Skeletal muscle cell (primary cell): ENCODE measurements at regions not wholly inside any gene's neighbourhood (a gene's known extent, or its start where the extent isn't known, plus 50 kb on each side); places are given as distances from the start of the nearest gene placed in this dataset.
"Not testable (repeated sequence)": the region's sequence is repeated elsewhere in the genome, so short reads cannot be mapped to it uniquely, and the experiment has no call there.

ENCODE experiments used
- DNase-seq: peaks from one replicate; pipeline ENCODE4 v3.0.0-alpha.2; 2010; ENCODE audit warnings: low read depth
- H3K4me3 ChIP-seq: 2 replicates; pipeline ENCODE4 v1.5.1; 2011; ENCODE audit warnings: low read depth, mild to moderate bottlenecking, control low read depth, low read length, moderate library complexity

DNA sequence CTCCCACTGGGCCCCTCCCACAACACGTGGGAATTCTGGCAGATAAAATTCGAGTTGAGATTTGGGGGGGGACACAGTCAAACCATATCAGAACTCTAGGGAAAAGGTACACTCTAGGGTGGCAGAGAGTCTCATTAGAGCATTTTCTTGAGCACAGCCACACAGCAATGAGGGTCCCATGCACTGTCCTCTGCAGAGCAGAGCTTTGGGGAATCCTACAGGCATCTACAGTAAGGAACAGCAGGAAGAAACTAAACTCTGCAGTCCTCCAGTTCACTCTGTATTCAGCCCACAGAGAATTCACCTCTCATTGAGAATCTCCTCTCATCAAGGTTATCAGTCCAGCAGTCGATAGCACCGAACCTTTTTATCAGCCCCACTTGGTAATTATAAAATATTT lies 438.6 kb upstream of the NOX3 start:
- DNase-seq = no peak
- no peak overlapping the region for H3K4me3 ChIP-seq

DNA sequence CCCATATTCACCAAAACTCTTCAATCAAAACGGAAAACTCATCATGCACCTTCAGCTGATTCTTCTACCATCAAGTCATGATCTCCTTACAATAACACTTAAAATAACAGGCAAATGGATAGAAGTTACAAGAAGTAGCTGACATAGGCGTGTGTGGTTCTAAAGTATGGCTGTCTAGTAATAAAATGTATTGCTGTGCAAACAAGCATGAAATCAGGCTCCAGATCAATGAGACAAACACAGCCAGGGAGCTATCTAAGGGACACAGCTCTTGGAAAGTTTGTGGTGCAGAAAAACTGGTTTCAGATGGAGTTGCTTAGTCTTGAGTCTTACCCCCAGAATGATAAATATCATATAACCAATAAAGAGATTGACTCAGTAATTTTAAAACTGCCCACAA lies 434.8 kb upstream of the NOX3 start:
- no peak for DNase-seq
- H3K4me3 ChIP-seq = no peak overlapping the region

DNA sequence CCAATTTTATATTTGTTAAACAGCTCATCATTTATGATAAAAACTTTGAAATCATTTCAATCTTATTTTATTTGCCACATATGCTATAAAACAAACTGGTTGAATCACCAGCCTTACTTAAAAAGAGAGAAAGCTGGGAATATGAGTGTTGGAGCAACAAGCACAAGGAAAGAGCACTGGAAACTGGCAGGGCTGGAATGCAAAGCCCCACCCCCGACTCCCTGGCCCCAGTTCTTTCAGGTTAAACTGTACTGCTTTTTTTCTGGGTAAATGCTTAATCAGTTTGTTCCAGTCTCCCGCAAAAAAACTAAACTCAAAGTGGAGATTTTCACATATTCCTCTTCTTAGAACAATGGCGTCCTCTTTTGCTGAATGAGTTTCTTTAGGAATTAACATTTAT lies 433.8 kb upstream of the NOX3 start:
- H3K4me3 ChIP-seq = no peak overlapping the region
- DNase-seq = no peak

DNA sequence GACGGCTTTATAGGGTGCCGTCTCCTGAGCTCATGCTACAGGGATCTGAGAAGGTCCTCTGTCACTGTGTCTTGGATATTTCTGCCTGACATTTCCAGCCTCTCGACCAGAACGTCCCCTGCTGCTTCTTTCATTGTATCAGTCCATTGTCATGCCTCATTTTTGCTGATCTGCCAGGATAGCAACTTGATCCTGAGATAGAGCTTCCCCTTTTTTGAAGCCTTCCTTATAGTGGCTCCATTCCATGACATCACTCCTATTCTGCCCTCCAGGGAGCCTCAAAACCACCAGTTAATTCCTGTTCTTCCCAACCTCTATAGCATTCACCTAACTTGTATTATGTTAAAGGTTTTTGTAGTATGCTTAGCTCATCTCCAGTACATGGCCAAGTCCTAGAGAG lies 431.8 kb upstream of the NOX3 start:
- DNase-seq = no peak
- H3K4me3 ChIP-seq = no peak overlapping the region

DNA sequence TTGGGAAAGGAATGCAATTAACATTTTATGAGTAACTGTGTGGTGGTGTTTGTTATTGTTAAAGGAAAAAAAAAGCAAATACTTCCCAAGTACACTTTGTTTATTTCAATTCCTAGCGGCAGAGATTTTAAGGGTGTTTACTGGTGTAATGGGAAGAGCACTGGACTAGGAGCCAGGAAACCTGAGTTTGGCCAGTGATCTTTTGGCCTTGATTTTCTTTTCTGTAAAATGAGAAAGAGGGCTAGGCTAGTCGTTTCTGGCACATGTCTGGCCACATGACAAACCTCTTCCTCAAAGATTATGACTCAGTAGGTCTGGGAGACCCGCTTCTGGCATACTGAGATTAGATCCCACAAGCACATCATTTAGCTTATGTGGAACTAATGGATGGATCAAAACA lies 428.1 kb upstream of the NOX3 start:
- no peak for DNase-seq
- H3K4me3 ChIP-seq = no peak overlapping the region

DNA sequence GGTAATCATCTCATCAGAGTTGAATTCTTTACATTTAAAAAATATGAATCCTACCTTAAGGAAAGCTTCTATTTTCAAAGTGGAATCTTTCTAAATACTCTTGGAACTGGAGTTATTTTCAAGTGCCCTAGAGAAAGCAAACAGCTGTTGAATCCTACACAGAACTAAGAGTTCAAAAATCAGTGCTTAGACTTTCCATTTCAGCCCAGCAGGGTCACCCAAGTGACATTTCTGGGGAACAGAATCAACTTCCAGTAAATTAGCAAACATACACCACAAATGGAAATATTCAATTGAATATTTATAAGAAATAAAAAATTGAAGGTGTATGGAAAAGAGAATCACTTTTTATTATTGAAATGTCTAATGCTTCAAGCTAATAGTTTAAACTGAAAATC lies 427.7 kb upstream of the NOX3 start:
- DNase-seq = no peak

DNA sequence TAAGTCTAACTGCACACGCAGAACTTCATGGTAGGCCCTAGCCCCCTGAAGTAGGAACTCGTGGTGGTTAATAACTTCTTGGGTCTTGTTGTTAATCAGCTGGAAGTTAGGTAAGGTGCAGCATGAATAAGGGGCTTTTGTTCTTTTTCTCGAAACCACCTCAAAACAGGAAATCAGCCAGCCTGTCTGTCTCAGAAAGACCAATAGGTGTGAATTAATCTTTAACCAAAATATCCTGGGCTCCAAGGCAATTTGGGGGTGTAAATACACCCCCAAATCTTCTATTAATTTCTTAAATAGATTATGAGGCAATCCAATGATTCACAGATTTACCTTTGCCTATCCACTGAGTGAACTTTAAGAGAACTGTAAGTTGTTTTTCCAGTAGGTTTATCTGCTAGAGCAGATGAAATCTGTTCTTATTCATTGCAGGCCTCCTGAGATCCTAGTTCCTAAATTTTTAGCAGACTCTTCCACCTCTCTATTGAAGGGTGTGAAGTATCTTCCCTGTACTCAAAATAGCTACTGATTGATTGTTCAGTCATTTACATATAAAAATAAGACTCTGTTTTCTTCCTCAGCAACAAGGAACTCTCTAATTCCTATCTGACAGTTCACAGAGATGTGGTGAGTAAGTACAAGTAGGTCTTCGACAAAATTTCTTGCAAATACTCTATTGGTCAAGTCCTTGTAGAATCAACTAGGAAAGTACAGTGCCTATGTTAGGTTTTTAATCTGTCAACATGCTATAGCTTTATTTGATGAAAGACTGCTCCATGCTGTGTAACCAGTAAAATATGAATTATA lies 427.1 kb upstream of the NOX3 start:
- H3K4me3 ChIP-seq = no peak overlapping the region
- DNase-seq = peak; percentile 7

More for the DNA sequence above, 427.7 kb upstream of the NOX3 start:
- no peak overlapping the region for H3K4me3 ChIP-seq

DNA sequence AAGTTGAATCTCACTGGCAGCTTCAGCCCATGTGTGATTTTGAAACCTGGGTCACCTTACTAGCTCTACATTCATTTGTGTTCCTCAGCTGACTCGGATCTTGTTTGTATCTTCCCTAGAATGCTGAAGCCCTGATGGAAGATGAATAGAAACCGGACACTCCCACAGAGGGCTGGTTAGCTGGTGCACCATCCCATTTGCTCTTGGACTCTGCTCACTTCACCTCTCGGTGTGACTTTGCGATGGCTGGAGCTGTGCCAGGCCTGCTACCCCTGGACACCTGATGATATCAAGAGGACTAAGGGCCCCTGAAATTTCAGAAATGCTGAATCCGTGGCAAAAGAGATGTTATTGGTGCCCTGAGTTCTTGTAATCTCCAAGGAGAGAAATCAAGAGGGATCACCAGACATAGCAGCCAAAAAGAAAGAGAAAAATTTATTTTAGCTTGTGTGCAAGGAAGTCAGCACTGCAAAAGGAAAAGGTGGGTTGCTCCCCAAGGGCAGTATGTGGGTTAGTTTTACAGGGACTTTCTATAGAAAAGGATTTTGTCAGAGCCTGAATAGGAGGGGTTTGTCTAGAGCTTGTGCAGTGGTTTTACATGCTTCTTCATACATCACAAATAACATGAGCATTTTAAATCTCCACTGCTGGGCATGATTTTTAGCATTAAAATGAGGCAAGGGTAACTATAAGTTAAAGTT lies 426.3 kb upstream of the NOX3 start:
- H3K4me3 ChIP-seq = no peak overlapping the region
- no peak for DNase-seq

DNA sequence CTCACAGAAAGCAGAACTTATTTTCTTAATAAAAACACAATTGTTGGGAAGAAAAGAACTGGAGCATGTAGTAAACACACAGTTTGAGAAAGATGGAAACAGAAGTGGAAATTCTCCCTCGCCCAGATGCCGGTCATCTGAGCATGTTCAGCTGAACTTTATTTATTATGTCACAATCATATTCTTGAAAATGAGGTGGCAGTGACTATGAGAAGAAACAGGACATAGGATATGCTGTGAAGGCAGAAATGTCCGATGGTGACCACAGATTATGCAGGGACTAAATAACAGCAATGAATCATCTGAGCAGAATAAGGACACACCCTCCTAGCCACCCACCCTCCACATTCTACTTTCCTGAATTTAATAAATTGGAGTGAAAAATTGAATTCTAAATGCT lies 425.3 kb upstream of the NOX3 start:
- DNase-seq = no peak

DNA sequence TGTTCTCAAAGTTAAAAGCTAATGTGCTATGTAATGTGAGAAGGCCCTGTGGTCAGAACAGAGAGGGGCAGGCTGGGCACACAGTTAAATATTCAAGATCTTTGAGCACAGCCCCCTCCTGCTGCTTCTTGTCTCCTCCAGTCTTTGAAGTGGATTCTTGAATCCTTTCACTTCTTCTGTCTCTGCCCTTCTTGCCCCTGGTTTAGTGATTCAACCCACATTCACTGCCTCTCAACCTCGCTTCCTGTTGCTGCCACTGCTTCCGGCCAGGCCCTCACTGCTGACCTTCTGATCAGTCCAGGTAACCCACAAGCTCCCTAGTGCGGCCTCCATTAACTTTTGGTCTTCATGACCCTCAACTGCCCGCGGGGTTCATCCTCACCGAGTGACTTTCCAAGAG lies 417.3 kb upstream of the NOX3 start:
- no peak overlapping the region for H3K4me3 ChIP-seq
- no peak for DNase-seq

More for the DNA sequence above, 425.3 kb upstream of the NOX3 start:
- H3K4me3 ChIP-seq = no peak overlapping the region

DNA sequence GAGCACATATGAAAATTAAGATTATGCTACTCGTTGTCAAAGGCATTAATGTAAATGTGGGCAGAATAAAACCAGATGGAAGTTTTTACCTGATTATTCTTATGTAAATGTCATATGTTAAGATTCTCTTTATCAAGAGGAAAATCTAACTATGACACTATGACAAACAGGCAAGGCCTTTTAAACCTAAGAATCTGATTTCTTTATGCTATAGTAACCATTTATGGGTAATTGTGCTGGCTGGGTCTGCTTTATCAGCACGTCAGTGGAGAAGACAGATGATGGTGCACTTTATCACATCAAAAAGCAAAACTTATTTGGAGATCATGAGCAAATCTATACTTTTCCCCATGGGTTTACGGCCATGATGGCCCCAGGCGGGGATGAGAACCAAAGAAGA lies 412.0 kb upstream of the NOX3 start:
- no peak for DNase-seq
- H3K4me3 ChIP-seq = no peak overlapping the region

DNA sequence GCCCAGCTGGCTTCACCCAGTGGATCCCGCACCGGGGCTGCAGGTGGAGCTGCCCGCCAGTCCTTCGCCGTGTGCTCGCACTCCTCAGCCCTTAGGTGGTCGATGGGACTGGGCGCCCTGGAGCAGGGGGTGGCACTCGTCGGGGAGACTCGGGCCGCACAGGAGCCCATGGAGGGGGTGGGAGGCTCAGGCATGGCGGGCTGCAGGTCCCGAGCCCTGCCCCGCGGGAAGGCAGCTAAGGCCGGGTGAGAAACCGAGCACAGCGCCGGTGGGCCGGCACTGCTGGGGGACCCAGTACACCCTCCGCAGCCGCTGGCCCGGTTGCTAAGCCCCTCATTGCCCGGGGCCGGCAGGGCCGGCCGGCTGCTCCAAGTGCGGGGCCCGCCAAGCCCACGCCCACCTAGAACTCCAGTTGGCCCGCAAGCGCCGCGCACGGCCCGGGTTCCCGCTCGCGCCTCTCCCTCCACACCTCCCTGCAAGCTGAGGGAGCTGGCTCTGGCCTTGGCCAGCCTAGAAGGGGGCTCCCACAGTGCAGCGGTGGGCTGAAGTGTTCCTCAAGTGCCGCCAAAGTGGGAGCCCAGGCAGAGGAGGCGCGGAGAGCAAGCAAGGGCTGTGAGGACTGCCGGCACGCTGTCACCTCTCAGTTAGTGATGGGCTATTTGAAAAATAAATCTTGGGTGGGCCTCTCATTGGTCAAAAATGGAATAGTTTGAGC lies 411.2 kb upstream of the NOX3 start:
- H3K4me3 ChIP-seq, DNase-seq: not testable (repeated sequence)

DNA sequence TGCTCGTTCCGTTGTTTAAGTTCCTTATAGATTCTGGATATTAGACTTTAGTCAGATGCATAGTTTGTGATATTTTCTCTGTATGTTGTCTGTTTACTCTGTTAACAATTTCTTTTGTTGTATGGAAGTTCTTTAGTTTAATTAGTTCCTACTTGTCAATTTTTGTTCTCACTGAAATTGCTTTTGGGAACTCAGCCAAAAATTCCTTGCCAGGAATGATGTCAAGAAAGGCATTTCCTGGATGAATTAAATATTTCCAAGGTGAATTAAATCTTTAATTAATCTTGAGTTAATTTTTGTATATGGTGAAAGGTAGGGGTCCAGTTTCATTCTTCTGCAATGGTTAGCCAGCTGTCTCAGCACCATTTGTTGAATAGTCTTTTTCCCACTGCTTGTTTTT lies 406.2 kb upstream of the NOX3 start:
- no peak for DNase-seq

DNA sequence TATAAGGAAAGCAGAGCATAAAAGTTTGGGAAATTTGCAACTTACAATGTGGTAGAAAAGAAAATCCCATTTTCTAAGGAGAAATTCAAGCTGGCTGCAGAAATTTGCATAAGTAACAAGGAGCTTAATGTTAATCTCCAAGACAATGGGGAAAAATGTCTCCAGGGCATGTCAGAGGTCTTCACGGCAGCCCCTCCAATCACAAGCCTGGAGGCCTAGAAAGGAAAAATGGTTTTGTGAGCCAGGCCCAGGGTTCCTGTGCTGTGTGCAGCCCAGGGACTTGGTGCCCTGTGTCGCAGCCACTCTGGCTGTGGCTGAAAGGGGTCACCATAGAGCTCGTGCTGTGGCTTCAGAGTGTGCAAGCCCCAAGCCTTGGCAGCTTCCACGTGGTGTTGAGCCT lies 403.3 kb upstream of the NOX3 start:
- not testable (repeated sequence) for H3K4me3 ChIP-seq, DNase-seq

More for the DNA sequence above, 406.2 kb upstream of the NOX3 start:
- no peak overlapping the region for H3K4me3 ChIP-seq

DNA sequence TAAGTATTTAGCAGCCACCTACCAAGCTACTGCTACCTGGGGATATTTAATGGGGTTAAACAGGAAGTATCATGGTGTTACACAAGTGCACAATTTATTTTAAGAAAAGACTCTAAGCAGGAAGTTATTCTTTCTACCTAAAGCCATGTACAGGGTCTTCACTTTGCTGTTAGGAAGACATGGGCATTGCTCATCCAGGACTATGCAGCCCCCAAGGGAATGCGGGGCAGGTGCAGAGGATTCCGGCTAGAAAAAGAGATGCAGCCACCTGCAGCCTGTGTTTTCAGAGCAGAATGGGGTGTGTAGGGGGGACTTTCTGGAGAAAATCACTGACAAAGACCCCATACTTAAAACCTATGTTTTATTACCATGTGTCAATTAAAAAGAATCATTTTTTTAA lies 399.1 kb upstream of the NOX3 start:
- no peak for DNase-seq
- no peak overlapping the region for H3K4me3 ChIP-seq

DNA sequence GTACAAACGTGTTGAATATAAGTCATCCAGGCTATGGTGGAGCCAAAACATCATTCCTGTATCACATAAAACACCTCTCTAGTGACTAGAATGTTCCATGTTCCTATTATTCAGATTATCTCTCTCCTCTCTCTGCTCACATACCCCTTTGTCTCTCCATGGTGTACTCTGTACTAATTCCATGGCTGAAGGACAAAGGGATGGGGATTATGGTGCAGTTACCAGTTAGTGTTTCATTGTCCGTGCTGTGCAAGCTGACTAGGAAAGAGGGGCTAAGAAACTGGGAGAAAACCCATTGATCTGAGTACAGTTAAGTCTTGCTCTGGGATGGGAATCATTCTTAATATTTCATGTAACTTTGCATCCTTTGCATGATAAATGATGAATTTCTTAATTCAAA lies 397.4 kb upstream of the NOX3 start:
- no peak for DNase-seq
- no peak overlapping the region for H3K4me3 ChIP-seq

DNA sequence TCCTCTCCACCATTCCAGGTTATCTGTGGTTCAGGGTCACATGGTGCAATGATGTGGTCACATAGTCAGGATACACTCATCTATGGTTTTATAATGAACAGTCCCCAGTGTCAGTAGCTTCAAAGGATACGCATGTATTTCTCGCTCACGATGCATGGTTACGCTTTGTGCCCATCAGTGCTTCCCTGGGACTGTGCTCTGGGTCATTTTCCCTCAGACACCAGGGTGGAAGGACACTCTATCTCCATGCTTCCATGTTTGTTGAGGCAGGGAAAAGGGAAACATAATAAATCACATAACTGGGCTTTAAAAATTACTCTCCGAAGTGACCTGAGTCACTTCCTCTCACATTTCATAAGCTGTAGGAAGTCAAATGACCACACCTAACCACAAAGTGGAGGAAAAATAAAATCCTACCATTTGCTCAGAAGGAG lies 394.8 kb upstream of the NOX3 start:
- no peak for DNase-seq
- no peak overlapping the region for H3K4me3 ChIP-seq

DNA sequence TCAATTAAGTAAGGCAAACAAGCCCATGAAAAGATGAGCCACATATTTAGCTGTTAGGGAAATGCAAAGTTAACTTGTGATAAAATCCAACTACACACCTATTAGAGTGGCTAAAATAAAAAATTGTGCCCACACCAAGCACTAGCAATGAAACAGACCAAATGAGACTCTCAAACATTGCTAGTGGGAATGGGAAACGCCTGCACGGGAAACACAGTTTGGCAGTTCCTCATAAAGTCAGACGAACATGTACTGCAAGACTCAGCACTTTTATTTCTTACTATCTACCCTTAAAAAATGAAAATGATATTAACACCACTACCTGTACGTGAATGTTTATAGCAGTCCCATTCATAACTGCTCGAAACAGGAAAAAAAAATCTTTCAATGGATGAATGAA lies 392.1 kb upstream of the NOX3 start:
- no peak for DNase-seq
- no peak overlapping the region for H3K4me3 ChIP-seq

DNA sequence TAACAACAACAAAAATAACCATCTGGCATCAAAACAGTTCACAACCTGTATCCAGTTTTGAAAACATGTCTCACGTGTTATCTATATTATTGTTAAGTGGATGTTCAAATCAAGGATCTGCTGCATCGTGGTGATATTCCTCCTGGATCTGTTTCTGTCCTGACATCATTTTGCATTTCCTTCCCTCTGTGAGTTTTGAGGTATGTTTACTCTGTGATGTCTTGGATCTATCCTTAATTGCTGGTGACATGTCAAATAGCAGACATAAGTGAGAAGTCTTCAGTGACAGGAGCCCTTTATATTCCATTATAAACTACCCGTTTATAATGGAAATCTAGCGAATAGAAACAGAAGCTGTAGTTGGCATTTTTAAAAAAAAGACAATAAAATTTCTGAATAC lies 381.8 kb upstream of the NOX3 start:
- no peak overlapping the region for H3K4me3 ChIP-seq

DNA sequence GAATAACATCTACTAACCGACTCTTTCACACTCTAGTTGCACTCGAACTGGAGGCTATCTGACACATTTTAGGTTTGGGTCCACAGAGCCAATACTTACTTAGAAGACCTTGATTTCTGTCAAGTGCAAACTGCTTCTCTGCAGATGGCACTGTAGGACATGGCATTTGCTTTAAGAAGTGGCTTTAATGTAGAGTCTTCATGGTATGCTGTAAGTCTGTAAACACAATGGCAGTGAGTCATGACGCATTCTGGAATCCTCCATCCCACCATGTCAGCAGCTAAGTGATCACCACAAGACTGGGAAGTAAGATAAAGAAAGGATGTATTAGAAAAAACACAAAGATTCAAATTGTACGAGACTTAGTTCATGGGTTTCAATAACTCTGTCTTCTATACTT lies 377.0 kb upstream of the NOX3 start:
- no peak overlapping the region for H3K4me3 ChIP-seq
- no peak for DNase-seq

More for the DNA sequence above, 381.8 kb upstream of the NOX3 start:
- DNase-seq = no peak
